ENCODE measurements at regions not wholly inside any gene's neighbourhood (a gene's known extent, or its start where the extent isn't known, plus 50 kb on each side); places are given as distances from the start of the nearest gene placed in this dataset.

- Histone ChIP-seq H3K9me3 (peaks cover 0 to 19% (median 0%) of the 10 kb centered on the region in 4 donors), H3K36me3 (no peaks in the 10 kb centered on the region), H3K4me1 (peaks cover 0 to 18% (median 6%) of the 10 kb centered on the region in 4 donors), H3K27me3 (no peaks in the 10 kb centered on the region), H3K4me3 (no peak overlapping the region), H3K27ac (peak overlapping the region in 3 of 4 donors; percentile 11 to 76 (median 66))
- no peak for TF ChIP-seq EP300 (IDR thresholded peaks at IDR 0.05)
- DNase-seq (ENCODE audit: low spot score in 2 of 2), result no peak
- 39 to 42% methylated on average over 6 of the region's 6 CpGs for WGBS, 2 donors
Observed at GRCh38 chr2:238602223-238602960, 175.7 kb downstream of the ASB1 start.

GRCh38 chr2:238603596-238603995 lies 176.9 kb downstream of the ASB1 start:
- no peak overlapping the region for H3K27ac ChIP-seq
- no peak for DNase-seq (ENCODE audit: low spot score in 2 of 2)
- H3K4me3 ChIP-seq, result no peak overlapping the region
- TF ChIP-seq EP300 (IDR thresholded peaks at IDR 0.05), result no peak
- TF ChIP-seq CTCF (IDR thresholded peaks at IDR 0.05), result no peak
- TF ChIP-seq POLR2A (IDR thresholded peaks at IDR 0.05), result no peak
- peaks cover 0 to 31% (median 0%) of the 10 kb centered on the region in 4 donors for H3K9me3 ChIP-seq
- H3K27me3 ChIP-seq, result no peaks in the 10 kb centered on the region
- H3K4me1 ChIP-seq, result peaks cover 0 to 10% (median 0%) of the 10 kb centered on the region in 4 donors
- H3K36me3 ChIP-seq, result no peaks in the 10 kb centered on the region

DNA sequence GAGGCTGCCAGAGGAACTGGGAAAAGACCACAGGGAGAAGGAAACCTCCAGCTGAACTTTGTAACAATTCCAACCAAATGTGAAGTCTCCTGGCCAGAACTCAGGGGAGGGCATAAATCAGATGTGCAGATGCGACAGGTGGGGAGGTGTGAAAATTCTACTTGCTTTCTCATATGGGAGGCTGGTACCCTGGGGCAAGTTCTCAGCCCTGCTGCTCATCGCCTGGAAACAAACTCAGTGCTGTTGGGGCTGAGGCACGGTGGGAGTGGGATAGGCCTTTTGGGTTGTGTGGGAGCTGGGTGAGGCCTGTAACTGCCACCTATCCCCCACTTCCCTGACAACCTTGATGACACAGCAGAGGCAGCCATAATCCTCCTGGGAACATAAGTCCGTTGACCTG lies 179.6 kb downstream of the ASB1 start:
- Histone ChIP-seq H3K9me3 (peaks cover 0 to 54% (median 4%) of the 10 kb centered on the region in 4 donors), H3K27me3 (no peaks in the 10 kb centered on the region), H3K4me3 (no peak overlapping the region), H3K4me1 (peaks cover 0 to 5% (median 0%) of the 10 kb centered on the region in 4 donors), H3K36me3 (no peaks in the 10 kb centered on the region), H3K27ac (no peak overlapping the region)
- no peak for DNase-seq (ENCODE audit: low spot score in 2 of 2)
- TF ChIP-seq EP300 (IDR thresholded peaks at IDR 0.05), result no peak
- TF ChIP-seq CTCF (IDR thresholded peaks at IDR 0.05), result no peak
- no peak for TF ChIP-seq POLR2A (IDR thresholded peaks at IDR 0.05)
- WGBS, 2 donors, result 91 to 96% methylated on average over 4 of the region's 4 CpGs

DNA sequence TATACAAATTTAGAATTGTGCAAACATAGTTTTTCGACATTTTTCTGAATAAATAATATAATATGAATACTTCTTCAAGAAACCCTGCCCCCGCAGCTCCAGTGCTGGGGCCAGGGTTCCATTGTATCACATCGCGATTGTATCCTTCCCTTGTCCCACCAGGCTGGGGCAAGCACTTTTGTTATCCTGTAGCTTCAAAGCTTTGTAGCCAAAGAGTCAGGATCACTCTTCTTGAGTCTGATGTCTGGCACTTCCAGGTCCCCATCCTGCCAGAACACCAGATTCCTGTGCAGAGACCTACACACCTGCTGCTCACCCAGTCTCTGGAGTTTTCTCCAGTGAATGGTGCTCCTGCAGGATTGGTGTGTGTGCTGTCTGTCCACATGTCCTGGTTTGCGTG lies 186.9 kb downstream of the ASB1 start:
- H3K36me3 ChIP-seq, result no peaks in the 10 kb centered on the region
- H3K27me3 ChIP-seq, result no peaks in the 10 kb centered on the region
- no peak overlapping the region for H3K4me3 ChIP-seq
- H3K9me3 ChIP-seq, result peaks cover 0 to 33% (median 4%) of the 10 kb centered on the region in 4 donors
- H3K27ac ChIP-seq, result no peak overlapping the region
- TF ChIP-seq EP300 (IDR thresholded peaks at IDR 0.05) (no peak), POLR2A (IDR thresholded peaks at IDR 0.05) (no peak), CTCF (IDR thresholded peaks at IDR 0.05) (no peak)
- DNase-seq (ENCODE audit: low spot score in 2 of 2), result no peak
- no peaks in the 10 kb centered on the region for H3K4me1 ChIP-seq
- 70 to 75% methylated on average over 5 of the region's 5 CpGs for WGBS, 2 donors

- Histone ChIP-seq H3K4me1 (no peaks in the 10 kb centered on the region), H3K4me3 (no peak overlapping the region), H3K27me3 (peaks cover 0 to under 1% of the 10 kb centered on the region in 2 donors), H3K36me3 (no peaks in the 10 kb centered on the region), H3K27ac (no peak overlapping the region), H3K9me3 (peaks cover 0 to 27% (median 4%) of the 10 kb centered on the region in 4 donors)
- no peak for DNase-seq (ENCODE audit: low spot score in 2 of 2)
- TF ChIP-seq CTCF (IDR thresholded peaks at IDR 0.05), result no peak
- no peak for TF ChIP-seq EP300 (IDR thresholded peaks at IDR 0.05)
- no peak for TF ChIP-seq POLR2A (IDR thresholded peaks at IDR 0.05)
Observed at GRCh38 chr2:238614376-238614775, 187.6 kb downstream of the ASB1 start.

Measured in tibial nerve (tissue), 4 donors.